Smooth muscle cell (in vitro differentiated cells): ENCODE measurements at regions not wholly inside any gene's neighbourhood (a gene's known extent, or its start where the extent isn't known, plus 50 kb on each side); places are given as distances from the start of the nearest gene placed in this dataset.

Experiments used
- DNase-seq: peaks from one replicate; lab custom pipeline; 2025; ENCODE audit not compliant: unreplicated experiment; lab: John Stamatoyannopoulos, UW
- H2AFZ ChIP-seq: fragments of 200-600 bp; sonication (generic); 2 replicates; pipeline ENCODE4 v1.6.0; 2016; ENCODE audit warnings: antibody characterized with exemption, low read depth, mild to moderate bottlenecking
- H3F3A ChIP-seq: fragments of 200-600 bp; sonication (generic); 2 replicates; pipeline ENCODE4 v1.6.0; 2017; ENCODE audit warnings: antibody characterized with exemption, low read depth
- H3K27ac ChIP-seq: fragments of 200-600 bp; sonication (generic); 2 replicates; pipeline ENCODE4 v1.5.1; 2016; ENCODE audit warnings: low read depth, mild to moderate bottlenecking
- H3K27me3 ChIP-seq: fragments of 200-600 bp; sonication (generic); 2 replicates; pipeline ENCODE4 v1.6.1; 2016; ENCODE audit warnings: low read depth, mild to moderate bottlenecking
- H3K36me3 ChIP-seq: fragments of 200-600 bp; sonication (generic); 2 replicates; pipeline ENCODE4 v1.5.1; 2016; ENCODE audit warnings: low read depth
- H3K4me1 ChIP-seq: fragments of 200-600 bp; sonication (generic); 2 replicates; pipeline ENCODE4 v1.5.1; 2016; ENCODE audit warnings: low read depth
- H3K4me2 ChIP-seq: fragments of 200-600 bp; sonication (generic); 2 replicates; pipeline ENCODE4 v1.6.0; 2016; ENCODE audit warnings: mild to moderate bottlenecking
- H3K4me3 ChIP-seq: fragments of 200-600 bp; sonication (generic); 2 replicates; pipeline ENCODE4 v1.5.1; 2016; ENCODE audit warnings: mild to moderate bottlenecking
- H3K79me2 ChIP-seq: fragments of 200-600 bp; sonication (generic); 2 replicates; pipeline ENCODE4 v1.6.0; 2016; ENCODE audit warnings: low read depth, mild to moderate bottlenecking
- H3K9ac ChIP-seq: fragments of 200-600 bp; sonication (generic); 2 replicates; pipeline ENCODE4 v1.6.0; 2016; ENCODE audit warnings: low read depth
- H3K9me3 ChIP-seq: fragments of 200-600 bp; sonication (generic); replicated peaks from 2 replicates; pipeline ENCODE4 v1.5.1; 2016; ENCODE audit warnings: low read depth
- H4K20me1 ChIP-seq: fragments of 200-600 bp; sonication (generic); 2 replicates; pipeline ENCODE4 v1.6.0; 2016; ENCODE audit warnings: low read depth
- CTCF ChIP-seq: fragments of 200-600 bp; sonication (generic); IDR thresholded peaks from 2 replicates; pipeline ENCODE4 v1.5.1; 2017; ENCODE audit warnings: borderline replicate concordance, mild to moderate bottlenecking, antibody characterized with exemption; ENCODE audit not compliant: insufficient read depth, poor library complexity, severe bottlenecking
- WGBS: methylation state at CpG from one replicate; pipeline ENCODE4 v1.1.7; 2016; ENCODE audit warnings: low lambda C conversion rate; 5-methylcytosine and 5-hydroxymethylcytosine counted together

- DNase-seq: no peak
- no peaks in the 10 kb centered on the region for H4K20me1 ChIP-seq
- no peak overlapping the region for H3K27ac ChIP-seq
- no peaks in the 10 kb centered on the region for H3F3A ChIP-seq
- no peak overlapping the region for H3K9ac ChIP-seq
- H3K79me2 ChIP-seq: no peaks in the 10 kb centered on the region
- no peak overlapping the region for H2AFZ ChIP-seq
- 86% methylated on average over 1 of the region's 1 CpG for WGBS
- no peak for TF ChIP-seq CTCF
- H3K4me3 ChIP-seq: no peak overlapping the region
- H3K36me3 ChIP-seq: no peaks in the 10 kb centered on the region
- H3K4me2 ChIP-seq: no peak overlapping the region
- H3K27me3 ChIP-seq: peaks cover 5% of the 10 kb centered on the region
- H3K4me1 ChIP-seq: no peaks in the 10 kb centered on the region
- H3K9me3 ChIP-seq: no peaks in the 10 kb centered on the region
These were observed 75.1 kb upstream of the CAPRIN2 start for GRCh38 chr12:30829876-30830275.

- no peak for DNase-seq
- H3K27ac ChIP-seq: no peak overlapping the region
- no peaks in the 10 kb centered on the region for H3K4me1 ChIP-seq
- no peaks in the 10 kb centered on the region for H3K9me3 ChIP-seq
- no peaks in the 10 kb centered on the region for H4K20me1 ChIP-seq
- TF ChIP-seq CTCF: no peak
- H3K36me3 ChIP-seq: no peaks in the 10 kb centered on the region
- H3K4me3 ChIP-seq: no peak overlapping the region
- H2AFZ ChIP-seq: no peak overlapping the region
- H3K9ac ChIP-seq: no peak overlapping the region
- H3K79me2 ChIP-seq: no peaks in the 10 kb centered on the region
- no peaks in the 10 kb centered on the region for H3F3A ChIP-seq
- H3K4me2 ChIP-seq: no peak overlapping the region
- H3K27me3 ChIP-seq: peaks cover 5% of the 10 kb centered on the region
- WGBS: 76% methylated on average over 4 of the region's 4 CpGs
These were observed 73.9 kb upstream of the CAPRIN2 start for GRCh38 chr12:30828686-30829085.

- no peak overlapping the region for H3K4me3 ChIP-seq
- DNase-seq: no peak
- H3K4me1 ChIP-seq: no peaks in the 10 kb centered on the region
- no peak overlapping the region for H3K9ac ChIP-seq
- H3K79me2 ChIP-seq: no peaks in the 10 kb centered on the region
- no peak overlapping the region for H3K27ac ChIP-seq
- no peaks in the 10 kb centered on the region for H4K20me1 ChIP-seq
- no peak overlapping the region for H3K4me2 ChIP-seq
- no peak overlapping the region for H2AFZ ChIP-seq
- TF ChIP-seq CTCF: no peak
- H3F3A ChIP-seq: no peaks in the 10 kb centered on the region
- no peaks in the 10 kb centered on the region for H3K9me3 ChIP-seq
- H3K27me3 ChIP-seq: peaks cover 5% of the 10 kb centered on the region
- H3K36me3 ChIP-seq: no peaks in the 10 kb centered on the region
- WGBS: 82% methylated on average over 15 of the region's 15 CpGs
These were observed 72.6 kb upstream of the CAPRIN2 start for GRCh38 chr12:30827101-30828066.
